Stimulated activated memory B cell treated with anti-CD40 and anti-IgM and Interleukin-4, amounts not matched to agents 10 μg/mL and 1 μg/mL and 100 μg/mL, for 72 hours (primary cell): ENCODE measurements at regions not wholly inside any gene's neighbourhood (a gene's known extent, or its start where the extent isn't known, plus 50 kb on each side); places are given as distances from the start of the nearest gene placed in this dataset.
"Not testable (repeated sequence)": the region's sequence is repeated elsewhere in the genome, so short reads cannot be mapped to it uniquely, and the experiment has no call there.

Experiments
- ATAC-seq: fragments of 150-1000 bp; cut with Tn5 transposase; 2 replicates; pipeline ENCODE4 v1.10.0; 2021
- H3K27ac Mint-ChIP-seq: one replicate; pipeline ENCODE4 v1.8.0; 2022; ENCODE audit warnings: mild to moderate bottlenecking, mixed read lengths
- H3K27me3 Mint-ChIP-seq: one replicate; pipeline ENCODE4 v1.8.0; 2022; ENCODE audit warnings: mixed read lengths
- H3K36me3 Mint-ChIP-seq: one replicate; pipeline ENCODE4 v1.8.0; 2022; ENCODE audit warnings: mixed read lengths
- H3K4me1 Mint-ChIP-seq: one replicate; pipeline ENCODE4 v1.8.0; 2022; ENCODE audit warnings: mixed read lengths
- H3K4me3 Mint-ChIP-seq: one replicate; pipeline ENCODE4 v1.8.0; 2022; ENCODE audit warnings: mild to moderate bottlenecking, moderate library complexity, mixed read lengths
- H3K9me3 Mint-ChIP-seq: one replicate; pipeline ENCODE4 v1.8.0; 2022; ENCODE audit warnings: mixed read lengths

GRCh38 chr4:22616516-22616915 is 76.2 kb upstream of the GBA3 start:
- H3K9me3 Mint-ChIP-seq = no peaks in the 10 kb centered on the region
- no peak overlapping the region for H3K27ac Mint-ChIP-seq
- no peak for ATAC-seq
- no peak overlapping the region for H3K4me3 Mint-ChIP-seq
- no peaks in the 10 kb centered on the region for H3K27me3 Mint-ChIP-seq
- no peaks in the 10 kb centered on the region for H3K4me1 Mint-ChIP-seq
- no peaks in the 10 kb centered on the region for H3K36me3 Mint-ChIP-seq

DNA sequence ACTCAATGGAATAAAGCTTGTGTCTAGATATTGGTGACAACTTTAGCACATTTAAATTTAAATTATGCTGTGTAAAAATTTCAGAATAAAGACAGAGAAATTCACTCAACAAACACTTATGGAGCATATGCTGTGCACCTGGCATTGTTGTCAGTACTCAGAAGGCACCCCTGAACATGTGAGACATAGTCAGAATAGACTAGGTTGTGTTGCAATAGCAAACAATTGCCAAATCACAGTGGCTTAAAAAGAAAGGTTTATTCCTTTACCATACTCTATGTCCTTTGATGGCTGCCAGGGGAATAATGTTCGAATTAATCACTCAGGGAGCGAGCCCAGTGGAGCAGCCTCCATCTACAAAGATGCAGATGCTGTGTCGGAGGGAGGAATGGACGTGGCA is 72.6 kb upstream of the GBA3 start:
- H3K9me3 Mint-ChIP-seq, H3K27ac Mint-ChIP-seq, H3K4me1 Mint-ChIP-seq: not testable (repeated sequence)

GRCh38 chr4:22621970-22622369 is 70.8 kb upstream of the GBA3 start:
- not testable (repeated sequence) for H3K27ac Mint-ChIP-seq, H3K4me3 Mint-ChIP-seq, H3K4me1 Mint-ChIP-seq, H3K27me3 Mint-ChIP-seq, H3K9me3 Mint-ChIP-seq, ATAC-seq, H3K36me3 Mint-ChIP-seq

More for the DNA sequence above, 72.6 kb upstream of the GBA3 start:
- H3K27me3 Mint-ChIP-seq, H3K36me3 Mint-ChIP-seq, H3K4me3 Mint-ChIP-seq, ATAC-seq: not testable (repeated sequence)

DNA sequence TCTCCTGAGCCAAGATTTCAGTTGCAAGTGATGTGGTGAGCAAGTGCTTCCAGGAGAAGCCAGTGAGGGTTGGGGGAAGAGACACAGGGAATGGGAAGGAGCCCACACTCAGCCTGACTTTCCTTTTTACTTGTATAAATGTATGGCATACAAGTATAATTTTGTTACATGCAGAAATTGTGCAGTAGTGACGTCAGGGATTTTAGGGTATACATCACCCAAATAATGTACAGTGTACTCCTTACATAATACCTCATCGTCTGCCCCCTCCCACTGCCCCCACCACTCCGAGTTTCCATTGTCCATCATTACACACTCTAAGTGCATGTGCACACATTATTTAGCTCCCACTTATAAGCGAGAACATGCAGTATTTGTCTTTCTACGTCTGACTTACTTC is 68.7 kb upstream of the GBA3 start:
- not testable (repeated sequence) for H3K9me3 Mint-ChIP-seq, H3K4me1 Mint-ChIP-seq, H3K27ac Mint-ChIP-seq, H3K4me3 Mint-ChIP-seq, H3K36me3 Mint-ChIP-seq, ATAC-seq, H3K27me3 Mint-ChIP-seq

GRCh38 chr4:22625311-22625710 is 67.4 kb upstream of the GBA3 start:
- no peaks in the 10 kb centered on the region for H3K36me3 Mint-ChIP-seq
- no peaks in the 10 kb centered on the region for H3K9me3 Mint-ChIP-seq
- H3K27ac Mint-ChIP-seq = no peak overlapping the region
- ATAC-seq = no peak
- no peaks in the 10 kb centered on the region for H3K27me3 Mint-ChIP-seq
- H3K4me3 Mint-ChIP-seq = no peak overlapping the region
- no peaks in the 10 kb centered on the region for H3K4me1 Mint-ChIP-seq

DNA sequence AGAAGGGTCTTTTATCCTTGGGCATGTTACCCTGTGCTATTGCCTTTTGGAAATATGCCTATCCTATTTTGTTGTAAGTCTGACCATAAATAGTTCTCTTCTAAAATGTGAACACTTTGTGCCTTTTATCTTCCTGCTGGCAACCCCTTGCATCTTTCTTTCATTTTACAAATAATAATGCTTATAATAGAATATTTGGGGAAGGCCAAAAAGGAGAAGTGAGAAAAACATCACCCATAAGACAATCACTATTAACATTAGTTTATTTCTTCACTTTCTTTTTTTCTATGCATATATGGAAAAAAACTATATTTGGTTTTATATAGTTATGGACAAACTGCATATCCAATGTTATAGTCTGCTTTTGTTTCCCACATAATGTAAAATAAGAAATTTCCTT is 64.9 kb upstream of the GBA3 start:
- not testable (repeated sequence) for H3K36me3 Mint-ChIP-seq, ATAC-seq, H3K4me3 Mint-ChIP-seq, H3K4me1 Mint-ChIP-seq, H3K27ac Mint-ChIP-seq, H3K27me3 Mint-ChIP-seq, H3K9me3 Mint-ChIP-seq

DNA sequence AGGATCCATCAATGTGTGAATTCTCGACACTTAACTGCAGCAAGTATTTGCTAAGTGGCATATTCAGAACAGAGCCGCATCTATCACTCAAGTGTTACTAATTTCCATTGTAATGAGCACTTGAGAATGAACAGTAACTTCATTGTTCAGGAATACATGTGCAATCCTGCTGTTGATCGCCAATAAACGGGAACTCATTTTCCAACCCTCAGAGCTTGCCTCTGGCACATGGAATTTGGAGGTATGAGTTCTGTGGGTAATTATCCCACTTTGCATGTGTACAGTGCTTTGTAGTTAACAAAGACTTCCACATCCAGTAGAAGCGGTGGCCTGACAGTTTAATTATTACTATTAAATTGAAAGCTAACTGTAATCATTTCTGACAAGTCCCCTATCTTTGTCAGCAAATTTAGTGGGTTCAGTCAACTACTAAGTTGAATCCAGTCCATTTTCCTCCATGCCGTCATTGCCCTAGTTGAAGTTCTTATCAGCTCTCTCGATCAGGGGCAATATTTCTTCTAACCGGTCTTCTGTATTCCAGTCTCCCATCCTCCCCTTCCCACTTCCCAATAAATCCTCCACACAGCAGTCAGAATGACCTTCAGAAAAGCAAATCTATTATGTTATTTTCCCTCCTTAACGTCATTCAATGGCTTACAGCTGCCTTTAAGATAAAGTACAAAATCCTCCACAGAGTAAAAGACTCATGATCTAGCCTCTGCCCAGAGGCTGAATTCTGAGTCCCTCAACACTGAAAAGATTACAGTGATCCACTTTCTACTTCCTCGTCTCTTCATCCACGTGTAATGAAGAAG is 62.4 kb upstream of the GBA3 start:
- not testable (repeated sequence) for H3K9me3 Mint-ChIP-seq, H3K27ac Mint-ChIP-seq, H3K4me3 Mint-ChIP-seq, H3K27me3 Mint-ChIP-seq, ATAC-seq, H3K36me3 Mint-ChIP-seq, H3K4me1 Mint-ChIP-seq

DNA sequence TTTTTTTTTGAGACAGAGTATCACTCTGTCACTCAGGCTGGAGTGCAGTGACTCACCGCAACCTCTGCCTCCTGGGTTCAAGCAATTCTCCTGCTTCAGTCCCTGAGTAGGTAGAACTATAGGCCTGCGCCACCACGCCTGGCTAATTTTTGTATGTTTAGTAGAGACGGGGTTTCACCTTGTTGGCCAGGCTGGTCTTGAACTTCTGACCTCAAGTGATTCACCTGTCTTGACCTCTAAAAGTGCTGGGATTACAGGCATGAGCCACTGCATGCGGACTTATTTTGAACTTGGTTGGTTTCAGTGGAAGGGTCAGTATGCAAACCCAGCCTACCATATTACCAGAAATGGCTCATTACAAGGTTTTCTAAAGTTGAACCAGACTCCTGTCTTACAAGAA is 61.6 kb upstream of the GBA3 start:
- H3K27me3 Mint-ChIP-seq, H3K36me3 Mint-ChIP-seq, H3K9me3 Mint-ChIP-seq, ATAC-seq, H3K4me1 Mint-ChIP-seq, H3K4me3 Mint-ChIP-seq, H3K27ac Mint-ChIP-seq: not testable (repeated sequence)

DNA sequence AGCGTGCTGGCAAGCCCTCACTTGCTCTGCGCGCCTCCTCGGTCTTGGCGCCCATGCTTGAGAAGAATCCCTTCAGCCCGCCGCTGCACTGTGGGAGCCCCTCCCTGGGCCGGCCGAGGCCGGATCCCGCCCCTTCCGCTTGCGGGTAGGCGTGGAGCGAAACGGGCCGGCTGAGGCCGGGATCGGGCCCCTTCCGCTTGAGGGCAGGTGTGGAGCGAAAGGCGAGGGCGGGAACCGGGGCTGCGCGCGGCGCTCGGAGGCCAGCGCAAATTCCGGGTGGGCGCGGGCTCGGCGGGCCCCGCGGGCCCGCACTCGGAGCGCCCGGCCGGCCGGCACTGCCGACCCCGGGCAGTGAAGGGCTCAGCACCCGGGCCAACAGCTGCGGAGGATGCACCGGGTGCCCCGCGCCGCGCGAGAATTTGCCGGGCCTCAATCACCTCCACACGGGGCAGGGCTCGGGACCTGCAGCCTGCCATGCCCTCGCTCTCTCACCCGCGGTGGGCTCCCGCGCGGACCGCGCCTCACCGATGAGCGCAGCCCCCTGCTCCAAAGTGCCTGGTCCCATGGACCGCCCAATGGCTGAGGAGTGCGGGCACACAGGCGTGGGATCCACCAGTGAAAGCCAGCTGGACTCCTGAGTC is 58.1 kb upstream of the GBA3 start:
- no peaks in the 10 kb centered on the region for H3K36me3 Mint-ChIP-seq
- peak; percentile 51 for ATAC-seq
- no peak overlapping the region for H3K27ac Mint-ChIP-seq
- H3K27me3 Mint-ChIP-seq = no peaks in the 10 kb centered on the region
- H3K9me3 Mint-ChIP-seq = peaks cover 5% of the 10 kb centered on the region
- H3K4me3 Mint-ChIP-seq = no peak overlapping the region
- H3K4me1 Mint-ChIP-seq = no peaks in the 10 kb centered on the region

DNA sequence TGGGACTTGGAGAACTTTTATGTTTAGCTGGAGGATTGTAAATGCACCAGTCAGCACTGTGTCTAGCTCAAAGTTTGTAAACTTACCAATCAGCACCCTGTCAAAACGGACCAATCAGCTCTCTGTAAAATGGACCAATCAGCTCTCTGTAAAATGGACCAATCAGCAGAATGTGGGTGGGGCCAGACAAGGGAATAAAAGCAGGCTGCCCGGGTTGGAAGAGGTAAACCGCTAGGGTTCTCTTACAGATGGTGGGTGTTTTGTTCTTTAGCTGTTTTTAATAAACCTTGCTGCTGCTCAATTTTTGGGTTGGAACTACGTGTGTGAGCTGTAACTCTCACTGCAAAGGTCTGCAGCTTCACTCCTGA is 57.6 kb upstream of the GBA3 start:
- not testable (repeated sequence) for H3K27me3 Mint-ChIP-seq, H3K27ac Mint-ChIP-seq, H3K36me3 Mint-ChIP-seq, H3K4me1 Mint-ChIP-seq, ATAC-seq, H3K4me3 Mint-ChIP-seq, H3K9me3 Mint-ChIP-seq

DNA sequence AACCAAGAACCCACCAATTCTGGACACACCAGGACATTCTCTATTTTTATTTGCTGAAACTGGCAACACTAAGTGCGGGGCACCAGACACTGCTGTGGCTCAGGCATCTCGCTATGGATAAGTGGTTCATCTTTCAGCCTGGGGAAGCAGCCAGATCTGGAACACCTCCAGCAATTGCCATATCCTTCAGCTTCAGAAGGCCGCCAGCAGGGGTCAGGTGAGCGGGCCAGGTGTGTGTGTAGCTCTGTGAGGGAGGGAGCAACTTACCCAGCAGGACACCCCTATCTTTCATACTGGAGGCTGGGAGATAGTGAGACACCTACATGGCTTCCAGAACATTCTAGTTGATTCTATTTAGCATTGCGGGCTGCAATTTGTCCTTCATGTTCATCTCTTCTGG is 57.0 kb upstream of the GBA3 start:
- no peak for ATAC-seq
- Mint-ChIP-seq H3K9me3 (peaks cover 8% of the 10 kb centered on the region), H3K4me3 (no peak overlapping the region), H3K36me3 (no peaks in the 10 kb centered on the region), H3K4me1 (no peaks in the 10 kb centered on the region), H3K27me3 (no peaks in the 10 kb centered on the region), H3K27ac (no peak overlapping the region)

GRCh38 chr4:22637306-22637705 is 55.4 kb upstream of the GBA3 start:
- no peak for ATAC-seq
- no peak overlapping the region for H3K4me3 Mint-ChIP-seq
- H3K36me3 Mint-ChIP-seq = no peaks in the 10 kb centered on the region
- H3K9me3 Mint-ChIP-seq = peaks cover 14% of the 10 kb centered on the region
- H3K27me3 Mint-ChIP-seq = no peaks in the 10 kb centered on the region
- H3K27ac Mint-ChIP-seq = no peak overlapping the region
- H3K4me1 Mint-ChIP-seq = no peaks in the 10 kb centered on the region
